SK-N-SH (cell line): ENCODE measurements at regions not wholly inside any gene's neighbourhood (a gene's known extent, or its start where the extent isn't known, plus 50 kb on each side); places are given as distances from the start of the nearest gene placed in this dataset.
"Not testable (repeated sequence)": the region's sequence is repeated elsewhere in the genome, so short reads cannot be mapped to it uniquely, and the experiment has no call there.

Experiments used
- CTCF ChIA-PET: fragments of 300-600, 350-600 bp; formaldehyde crosslinking; extraction: SDS; loops from one replicate; lab custom pipeline; 2021; lab: Yijun Ruan, JAX
- POLR2A ChIA-PET: fragments of 350-600 bp; sonication (Branson Sonifier 250); formaldehyde crosslinking; extraction: SDS; loops from one replicate; lab custom pipeline; 2020; ENCODE audit warnings: antibody characterized with exemption, inconsistent platforms; lab: Yijun Ruan, JAX
- DNase-seq: peaks from one replicate; pipeline ENCODE4 v3.0.0; 2012
- H2AFZ ChIP-seq: fragments of 200-600 bp; sonication (generic); 2 replicates; pipeline ENCODE4 v1.8.1; 2016; ENCODE audit warnings: antibody characterized with exemption, mild to moderate bottlenecking, low read depth
- H3F3A ChIP-seq: fragments of 200-600 bp; sonication (generic); replicated peaks from 2 replicates; pipeline ENCODE3; 2016; ENCODE audit warnings: antibody characterized with exemption, mild to moderate bottlenecking; ENCODE audit not compliant: insufficient read depth
- H3K27ac ChIP-seq, 2 experiments: fragments of 200-500 bp in 1 of 2; fragments of 200-600 bp in 1 of 2; sonication (Bioruptor generic) in 1 of 2; sonication (generic), shearing (Covaris generic) in 1 of 2; 2 replicates each; pipeline versions ENCODE4 v1.5.1 to v1.6.1; 2014 to 2016; ENCODE audit warnings: low read depth in 2 of 2, inconsistent platforms in 1 of 2, low read length in 1 of 2, mild to moderate bottlenecking in 1 of 2, mixed read lengths in 1 of 2
- H3K27me3 ChIP-seq: fragments of 200-600 bp; sonication (generic), shearing (Covaris generic); 2 replicates; pipeline ENCODE4 v1.6.1; 2016; ENCODE audit warnings: mixed run types; ENCODE audit not compliant: insufficient read depth
- H3K36me3 ChIP-seq, 2 experiments: fragments of 200-500 bp in 1 of 2; fragments of 200-600 bp in 1 of 2; sonication (Bioruptor generic) in 1 of 2; sonication (generic) in 1 of 2; replicated peaks in 1 of 2; 2 replicates each; pipeline versions ENCODE3 to v1.5.1; 2014 to 2016; ENCODE audit warnings: low read length in 1 of 2, mild to moderate bottlenecking in 1 of 2; ENCODE audit not compliant: insufficient read depth in 2 of 2, control insufficient read depth in 1 of 2
- H3K4me1 ChIP-seq, 2 experiments: fragments of 200-500 bp in 1 of 2; fragments of 200-600 bp in 1 of 2; sonication (Bioruptor generic) in 1 of 2; sonication (generic), shearing (Covaris generic) in 1 of 2; 2 replicates each; pipeline versions ENCODE4 v1.5.1 to v1.6.1; 2014 to 2016; ENCODE audit warnings: low read depth in 1 of 2, low read length in 1 of 2, mixed run types in 1 of 2; ENCODE audit not compliant: insufficient read depth in 2 of 2, control insufficient read depth in 1 of 2
- H3K4me2 ChIP-seq: fragments of 200-600 bp; sonication (generic), shearing (Covaris generic); 2 replicates; pipeline ENCODE4 v1.6.1; 2017; ENCODE audit warnings: mixed run types
- H3K4me3 ChIP-seq, 2 experiments: fragments of 200-500 bp in 1 of 2; fragments of 200-600 bp in 1 of 2; sonication (Bioruptor generic) in 1 of 2; sonication (generic), shearing (Covaris generic) in 1 of 2; 2 replicates each; pipeline versions ENCODE4 v1.5.1 to v1.8.1; 2014 to 2016; ENCODE audit warnings: low read depth in 2 of 2, inconsistent platforms in 1 of 2, low read length in 1 of 2, mild to moderate bottlenecking in 1 of 2, mixed read lengths in 1 of 2, moderate library complexity in 1 of 2
- H3K79me2 ChIP-seq: fragments of 200-600 bp; sonication (generic); 2 replicates; pipeline ENCODE4 v1.8.1; 2017; ENCODE audit warnings: mild to moderate bottlenecking; ENCODE audit not compliant: insufficient read depth
- H3K9ac ChIP-seq: fragments of 200-600 bp; sonication (generic); 2 replicates; pipeline ENCODE4 v1.6.1; 2017; ENCODE audit warnings: mixed run types
- H3K9me2 ChIP-seq: fragments of 200-600 bp; sonication (generic); 2 replicates; pipeline ENCODE4 v1.6.1; 2017; ENCODE audit warnings: mixed run types
- H3K9me3 ChIP-seq: fragments of 200-600 bp; sonication (generic); 2 replicates; pipeline ENCODE4 v1.6.1; 2017; ENCODE audit warnings: mixed run types, mild to moderate bottlenecking, moderate library complexity
- H4K20me1 ChIP-seq: fragments of 200-600 bp; sonication (generic); 2 replicates; pipeline ENCODE4 v1.6.1; 2017; ENCODE audit warnings: mild to moderate bottlenecking, mixed run types; ENCODE audit not compliant: insufficient read depth
- CHD2 ChIP-seq: fragments of 150-350 bp; IDR thresholded peaks from 2 replicates; pipeline ENCODE4 v1.6.1; 2018; ENCODE audit warnings: low read length; ENCODE audit not compliant: partially characterized antibody
- EP300 ChIP-seq, 2 experiments: IDR thresholded peaks; 2 replicates each; pipeline versions ENCODE4 v1.4.0 to v1.6.1; 2012; ENCODE audit warnings: borderline replicate concordance in 1 of 2, low read depth in 1 of 2, low read length in 1 of 2
- EZH2phosphoT487 ChIP-seq: fragments of 200-600 bp; sonication (generic); IDR thresholded peaks from 2 replicates; pipeline ENCODE4 v1.6.1; 2017; ENCODE audit warnings: low read depth, mixed run types, mild to moderate bottlenecking, antibody characterized with exemption, moderate library complexity, borderline replicate concordance
- FOSL2 ChIP-seq: IDR thresholded peaks from 2 replicates; pipeline ENCODE4 v1.4.0; 2012; ENCODE audit warnings: low read depth, mild to moderate bottlenecking, moderate library complexity, borderline replicate concordance
- FOXJ3 ChIP-seq: sonication (generic); formaldehyde crosslinking; IDR thresholded peaks from 2 replicates; pipeline ENCODE4 v1.5.1; 2020; ENCODE audit warnings: mild to moderate bottlenecking, missing genetic modification reagents
- GABPA ChIP-seq: IDR thresholded peaks from 2 replicates; pipeline ENCODE4 v1.4.0; 2012; ENCODE audit warnings: low read depth, mild to moderate bottlenecking
- GATA2 ChIP-seq: sonication (generic); formaldehyde crosslinking; IDR thresholded peaks from 2 replicates; pipeline ENCODE4 v1.5.0; 2020; ENCODE audit warnings: mild to moderate bottlenecking, missing genetic modification reagents
- JUND ChIP-seq: IDR thresholded peaks from 2 replicates; pipeline ENCODE4 v1.4.0; 2012
- MEF2A ChIP-seq: IDR thresholded peaks from 2 replicates; pipeline ENCODE4 v1.4.0; 2012; ENCODE audit warnings: low read depth, borderline replicate concordance
- MXI1 ChIP-seq: IDR thresholded peaks from 2 replicates; pipeline ENCODE4 v1.6.1; 2012; ENCODE audit warnings: mild to moderate bottlenecking, low read depth, low read length, improper control_type of control experiment
- POLR2AphosphoS5 ChIP-seq: IDR thresholded peaks from 2 replicates; pipeline ENCODE4 v1.6.1; 2012; ENCODE audit warnings: low read depth, low read length
- RXRA ChIP-seq: IDR thresholded peaks from 2 replicates; pipeline ENCODE4 v1.4.0; 2012; ENCODE audit warnings: low read depth, mild to moderate bottlenecking, borderline replicate concordance
- SIN3A ChIP-seq: IDR thresholded peaks from 2 replicates; pipeline ENCODE4 v1.6.1; 2012; ENCODE audit warnings: low read depth, mild to moderate bottlenecking, low read length, moderate library complexity, borderline replicate concordance
- TAF1 ChIP-seq: IDR thresholded peaks from 2 replicates; pipeline ENCODE4 v1.6.1; 2012; ENCODE audit warnings: low read depth, mild to moderate bottlenecking, low read length, moderate library complexity, borderline replicate concordance
- WGBS: methylation state at CpG from one replicate; pipeline ENCODE4 v1.1.6; 2017; ENCODE audit warnings: low lambda C conversion rate; 5-methylcytosine and 5-hydroxymethylcytosine counted together
- TF ChIP-seq, protein P1 (sequence below): IDR thresholded peaks from 2 replicates; pipeline ENCODE4 v1.4.0; 2012; ENCODE audit warnings: low read depth

GRCh38 chr10:124319926-124320391 lies 98.8 kb downstream of the OAT start:
- Histone ChIP-seq H3K27me3 (no peaks in the 10 kb centered on the region), H3K9ac (no peak overlapping the region), H3K79me2 (no peaks in the 10 kb centered on the region), H3F3A (no peaks in the 10 kb centered on the region), H3K4me3 (no peak overlapping the region), H3K27ac (no peak overlapping the region), H3K4me1 (no peaks in the 10 kb centered on the region), H2AFZ (no peak overlapping the region), H3K9me3 (no peaks in the 10 kb centered on the region), H3K9me2 (no peaks in the 10 kb centered on the region), H3K4me2 (no peak overlapping the region), H4K20me1 (no peaks in the 10 kb centered on the region), H3K36me3 (no peaks in the 10 kb centered on the region)
- POLR2A ChIA-PET = no interaction called here
- CTCF ChIA-PET = interaction anchor here (0.8 kb wide), 1 partner anchor 324 kb away, joined by 3 read pairs; no protein-coding TSS in a partner anchor
- WGBS = 38% methylated on average over 1 of the region's 3 CpGs
- TF ChIP-seq CHD2 (no peak), TAF1 (no peak), JUND (no peak), MEF2A (no peak), SIN3A (no peak), RXRA (no peak), EP300 (IDR thresholded peaks at IDR 0.05; ENCODE audit: borderline replicate concordance in 1 of 2, low read depth in 1 of 2, low read length in 1 of 2) (no peak), POLR2AphosphoS5 (no peak), FOSL2 (no peak), GATA2 (CRISPR knock-in tag) (no peak), EZH2phosphoT487 (no peak), FOXJ3 (CRISPR knock-in tag) (no peak), MXI1 (no peak), GABPA (no peak)
- TF ChIP-seq, protein P1, sequence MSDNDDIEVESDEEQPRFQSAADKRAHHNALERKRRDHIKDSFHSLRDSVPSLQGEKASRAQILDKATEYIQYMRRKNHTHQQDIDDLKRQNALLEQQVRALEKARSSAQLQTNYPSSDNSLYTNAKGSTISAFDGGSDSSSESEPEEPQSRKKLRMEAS = no peak
- DNase-seq = no peak

- H3K4me3 ChIP-seq, H3K9ac ChIP-seq, H3K27me3 ChIP-seq, H2AFZ ChIP-seq, H3K79me2 ChIP-seq, H3F3A ChIP-seq, DNase-seq, H4K20me1 ChIP-seq, H3K9me2 ChIP-seq, H3K27ac ChIP-seq, POLR2A ChIA-PET, H3K4me1 ChIP-seq, H3K9me3 ChIP-seq, H3K36me3 ChIP-seq, H3K4me2 ChIP-seq: not testable (repeated sequence)
- CTCF ChIA-PET = interaction anchor here (0.8 kb wide), 1 partner anchor 323 kb away, joined by 3 read pairs; no protein-coding TSS in a partner anchor
Observed at GRCh38 chr10:124319520-124319919, 99.2 kb downstream of the OAT start.
